SK-N-SH treated with all-trans-retinoic acid at 6 μM for 48 hours (cell line): ENCODE measurements at regions not wholly inside any gene's neighbourhood (a gene's known extent, or its start where the extent isn't known, plus 50 kb on each side); places are given as distances from the start of the nearest gene placed in this dataset.

ENCODE experiments used
- TCF4 ChIP-seq: fragments of 250-450 bp; sonication (Bioruptor Pico); IDR thresholded peaks from 2 replicates; pipeline ENCODE4 v1.8.0; 2021; ENCODE audit warnings: mild to moderate bottlenecking, moderate library complexity, borderline replicate concordance
- ZC3H10 ChIP-seq: fragments of 250-450 bp; sonication (Bioruptor Pico); IDR thresholded peaks from 2 replicates; pipeline ENCODE4 v1.5.1; 2021; ENCODE audit warnings: mild to moderate bottlenecking, moderate library complexity

DNA sequence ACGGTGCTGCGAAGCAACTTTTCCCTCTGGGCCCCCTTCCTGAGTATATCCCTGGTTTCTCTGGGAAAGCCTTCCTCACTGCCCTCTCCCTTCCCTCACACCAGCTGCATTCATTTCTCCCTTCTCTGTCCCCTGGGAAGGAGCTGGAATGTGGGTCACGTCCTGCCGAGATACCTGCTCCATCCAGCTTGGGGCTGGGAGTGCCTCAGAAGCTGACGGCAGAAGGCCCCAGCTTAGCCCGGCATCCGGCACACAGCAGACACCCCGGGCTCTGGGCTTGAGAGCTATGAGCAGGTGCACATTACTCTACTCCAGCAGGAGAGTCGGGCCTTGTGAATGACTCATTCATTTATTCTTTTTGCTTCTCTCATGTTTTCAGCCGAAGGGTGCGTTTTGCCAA lies 170.6 kb downstream of the TEX29 start:
- no peak for TF ChIP-seq TCF4
- no peak for TF ChIP-seq ZC3H10 (CRISPR knock-in tag)
